ENCODE measurements at regions not wholly inside any gene's neighbourhood (a gene's known extent, or its start where the extent isn't known, plus 50 kb on each side); places are given as distances from the start of the nearest gene placed in this dataset.
A peak's percentile ranks its signal among the peaks of the same experiment; 100 is the strongest.

- H3K27ac ChIP-seq, result no peak overlapping the region
- intact Hi-C loops (cut with DNase I), result no loop called here
- TF ChIP-seq POLR2A (IDR thresholded peaks at IDR 0.05), result no peak
- no peak for TF ChIP-seq CTCF (IDR thresholded peaks at IDR 0.05)
Measured at GRCh38 chr2:14816069-14817060, 183.8 kb downstream of the LRATD1 start.

GRCh38 chr2:14817848-14818247 is 185.3 kb downstream of the LRATD1 start:
- Histone ChIP-seq H3K4me3 (no peak overlapping the region), H3K9me3 (no peaks in the 10 kb centered on the region), H3K27me3 (no peaks in the 10 kb centered on the region), H3K36me3 (no peaks in the 10 kb centered on the region), H3K27ac (no peak overlapping the region), H3K4me1 (no peaks in the 10 kb centered on the region)
- 65 to 80% methylated on average over 4 of the region's 4 CpGs for WGBS, 2 donors
- DNase-seq, result no peak
- TF ChIP-seq CTCF (IDR thresholded peaks at IDR 0.05) (no peak), POLR2A (IDR thresholded peaks at IDR 0.05) (no peak)
- intact Hi-C loops (cut with DNase I), result no loop called here

More at GRCh38 chr2:14816069-14817060, 183.8 kb downstream of the LRATD1 start:
- Histone ChIP-seq H3K27me3 (no peaks in the 10 kb centered on the region), H3K4me3 (no peak overlapping the region), H3K9me3 (no peaks in the 10 kb centered on the region), H3K4me1 (no peaks in the 10 kb centered on the region), H3K36me3 (no peaks in the 10 kb centered on the region)
- no peak for DNase-seq
- WGBS, 2 donors, result 63 to 65% methylated on average over 9 of the region's 9 CpGs

- H3K4me1 ChIP-seq, result peaks cover 0 to 5% (median 0%) of the 10 kb centered on the region in 3 donors
- DNase-seq, result no peak
- intact Hi-C loops (cut with DNase I), result no loop called here
- WGBS, 2 donors, result 75 to 100% methylated on average over 1 of the region's 1 CpG
- H3K9me3 ChIP-seq, result no peaks in the 10 kb centered on the region
- H3K4me3 ChIP-seq, result no peak overlapping the region
- no peaks in the 10 kb centered on the region for H3K27me3 ChIP-seq
- no peaks in the 10 kb centered on the region for H3K36me3 ChIP-seq
- TF ChIP-seq POLR2A (IDR thresholded peaks at IDR 0.05), result no peak
- no peak for TF ChIP-seq CTCF (IDR thresholded peaks at IDR 0.05)
- H3K27ac ChIP-seq, result peak overlapping the region in 1 of 4 donors; percentile 2
Measured at GRCh38 chr2:14826518-14826917, 194.0 kb downstream of the LRATD1 start.

GRCh38 chr2:14827226-14828023 is 194.9 kb downstream of the LRATD1 start:
- intact Hi-C loops (cut with DNase I), result no loop called here
- H3K27ac ChIP-seq, result no peak overlapping the region

More at GRCh38 chr2:14827226-14828023, 194.9 kb downstream of the LRATD1 start:
- Histone ChIP-seq H3K36me3 (no peaks in the 10 kb centered on the region), H3K4me3 (no peak overlapping the region), H3K9me3 (no peaks in the 10 kb centered on the region), H3K27me3 (no peaks in the 10 kb centered on the region), H3K4me1 (peaks cover 0 to 5% (median 0%) of the 10 kb centered on the region in 3 donors)
- TF ChIP-seq CTCF (IDR thresholded peaks at IDR 0.05) (no peak), POLR2A (IDR thresholded peaks at IDR 0.05) (no peak)
- no peak for DNase-seq
- 55 to 56% methylated on average over 2 of the region's 2 CpGs for WGBS, 2 donors
